HCT116 (cell line): ENCODE measurements at regions not wholly inside any gene's neighbourhood (a gene's known extent, or its start where the extent isn't known, plus 50 kb on each side); places are given as distances from the start of the nearest gene placed in this dataset.

Experiments used
- ATF3 ChIP-seq: IDR thresholded peaks from 2 replicates; pipeline ENCODE4 v1.6.1; 2012
- CBX3 ChIP-seq: IDR thresholded peaks from 2 replicates; pipeline ENCODE4 v1.6.1; 2012; ENCODE audit warnings: low read depth
- CTCF ChIP-seq, 3 experiments: fragments of 200-600 bp in 1 of 3; sonication (generic) in 1 of 3; IDR thresholded peaks in 2 of 3; conservative IDR thresholded peaks in 1 of 3; 2 replicates each; pipeline ENCODE4 v1.5.1; 2012 to 2017; ENCODE audit warnings: low read depth in 2 of 3, low read length in 2 of 3, antibody characterized with exemption in 1 of 3, borderline replicate concordance in 1 of 3, control low read depth in 1 of 3, mild to moderate bottlenecking in 1 of 3, mixed read lengths in 1 of 3, mixed run types in 1 of 3, moderate library complexity in 1 of 3; ENCODE audit not compliant: insufficient read depth in 1 of 3
- TF ChIP-seq, protein P1 (sequence below): IDR thresholded peaks from 2 replicates; pipeline ENCODE4 v1.6.1; 2012

DNA sequence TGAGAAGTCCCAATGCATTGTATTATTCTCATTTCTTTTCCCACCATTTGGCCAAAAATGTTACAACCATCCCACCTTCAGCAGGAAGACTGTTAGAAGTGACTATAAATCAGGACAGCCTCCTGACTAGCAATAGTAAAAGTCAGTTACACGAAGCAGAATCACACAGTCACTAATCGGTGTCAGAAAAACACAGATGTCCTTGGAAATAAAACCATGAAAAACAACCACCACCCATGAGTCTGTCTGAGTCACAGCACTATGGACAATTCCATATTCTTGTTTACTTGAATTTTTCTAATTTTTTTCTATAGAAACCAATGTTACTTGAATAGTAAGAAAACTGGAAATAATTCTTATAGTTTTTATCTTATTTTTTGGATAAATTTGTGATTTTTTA lies 81.9 kb upstream of the FRMD4A start:
- TF ChIP-seq CBX3, result no peak
- TF ChIP-seq CTCF (IDR thresholded peaks at IDR 0.05 in 2 of 3, conservative IDR thresholded peaks at IDR 0.05 in 1 of 3; ENCODE audit: borderline replicate concordance in 1 of 3, insufficient read depth in 1 of 3, low read depth in 2 of 3, low read length in 2 of 3), result no peak
- TF ChIP-seq, protein P1, sequence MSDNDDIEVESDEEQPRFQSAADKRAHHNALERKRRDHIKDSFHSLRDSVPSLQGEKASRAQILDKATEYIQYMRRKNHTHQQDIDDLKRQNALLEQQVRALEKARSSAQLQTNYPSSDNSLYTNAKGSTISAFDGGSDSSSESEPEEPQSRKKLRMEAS, result no peak
- no peak for TF ChIP-seq ATF3
